ENCODE measurements at regions not wholly inside any gene's neighbourhood (a gene's known extent, or its start where the extent isn't known, plus 50 kb on each side); places are given as distances from the start of the nearest gene placed in this dataset.
A peak's percentile ranks its signal among the peaks of the same experiment; 100 is the strongest.
"Not testable (repeated sequence)": the region's sequence is repeated elsewhere in the genome, so short reads cannot be mapped to it uniquely, and the experiment has no call there.

DNA sequence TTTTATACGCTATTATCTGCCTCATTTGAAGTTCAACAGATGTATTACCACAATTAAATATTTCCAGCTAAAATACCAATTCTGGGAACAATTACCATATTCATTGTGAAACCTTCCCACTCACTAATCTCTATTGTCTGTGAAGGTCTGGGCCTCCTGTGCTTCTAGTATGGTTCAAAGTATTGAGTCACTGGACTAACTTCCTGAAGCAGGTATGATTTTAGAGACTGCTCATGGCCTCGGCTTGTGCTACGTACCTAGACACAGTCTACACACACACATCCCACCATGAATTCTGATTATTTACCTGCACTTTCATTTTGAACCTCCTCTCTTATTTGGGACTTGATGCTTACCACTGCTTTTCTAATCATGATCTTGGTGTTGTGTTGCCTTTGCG, 180.7 kb upstream of the EPHA4 start:
- no peak for DNase-seq

DNA sequence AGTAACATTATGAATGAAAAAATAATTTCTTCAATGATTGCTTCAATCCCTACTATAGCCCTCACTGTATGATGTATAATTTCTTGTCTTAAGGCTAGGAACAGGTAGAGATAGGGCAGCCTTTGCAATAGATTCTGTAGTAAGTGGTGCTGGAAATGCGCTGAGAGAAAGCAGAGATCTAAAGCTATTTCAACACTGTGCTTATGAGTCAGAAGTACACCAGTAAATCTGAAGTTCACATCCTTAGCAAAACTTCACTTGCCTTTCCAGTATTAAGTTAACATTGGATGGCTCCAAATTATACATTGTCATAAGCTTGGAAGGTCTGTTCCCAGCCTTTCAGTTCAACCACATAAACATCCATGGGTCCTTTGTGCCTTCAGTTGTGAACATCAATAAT, 178.2 kb upstream of the EPHA4 start:
- no peak for DNase-seq

DNA sequence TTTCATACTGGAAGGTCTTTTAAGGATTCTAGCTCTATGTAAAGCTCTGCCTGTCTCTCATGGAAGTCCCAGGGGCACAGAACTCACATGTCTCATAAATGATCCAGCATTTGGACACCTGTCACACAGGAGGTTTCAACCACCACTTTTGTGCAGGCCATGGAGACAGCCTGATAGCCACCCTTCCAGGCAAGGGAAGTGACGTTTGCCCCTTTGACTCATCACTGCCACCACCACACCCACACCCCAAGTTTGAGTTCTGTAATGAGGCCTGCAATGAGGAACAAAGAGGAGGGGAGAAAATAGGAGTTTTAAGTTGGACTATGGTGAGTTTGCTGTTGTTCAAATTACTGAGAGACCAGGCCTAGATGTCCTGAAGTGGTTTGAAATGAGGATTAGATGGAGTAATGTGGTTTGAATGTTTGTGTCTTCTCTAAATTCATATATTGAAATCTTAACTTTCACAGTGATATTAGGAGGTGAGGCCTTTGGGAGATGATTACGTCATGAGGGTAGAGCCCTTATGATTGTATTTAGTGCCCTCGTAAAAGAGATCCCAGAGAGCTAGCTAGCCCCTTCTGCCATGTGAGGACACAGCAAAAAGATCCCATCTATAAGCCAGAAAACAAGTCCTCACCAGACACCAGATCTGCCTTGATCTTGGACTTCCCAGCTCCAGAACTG, 175.3 kb upstream of the EPHA4 start:
- peak; percentile 7 for DNase-seq

- no peak for DNase-seq
Observed at GRCh38 chr2:221741496-221742211, 169.6 kb upstream of the EPHA4 start.

GRCh38 chr2:221731432-221732145, 159.5 kb upstream of the EPHA4 start:
- DNase-seq = no peak

GRCh38 chr2:221726894-221727513, 154.9 kb upstream of the EPHA4 start:
- no peak for DNase-seq

DNA sequence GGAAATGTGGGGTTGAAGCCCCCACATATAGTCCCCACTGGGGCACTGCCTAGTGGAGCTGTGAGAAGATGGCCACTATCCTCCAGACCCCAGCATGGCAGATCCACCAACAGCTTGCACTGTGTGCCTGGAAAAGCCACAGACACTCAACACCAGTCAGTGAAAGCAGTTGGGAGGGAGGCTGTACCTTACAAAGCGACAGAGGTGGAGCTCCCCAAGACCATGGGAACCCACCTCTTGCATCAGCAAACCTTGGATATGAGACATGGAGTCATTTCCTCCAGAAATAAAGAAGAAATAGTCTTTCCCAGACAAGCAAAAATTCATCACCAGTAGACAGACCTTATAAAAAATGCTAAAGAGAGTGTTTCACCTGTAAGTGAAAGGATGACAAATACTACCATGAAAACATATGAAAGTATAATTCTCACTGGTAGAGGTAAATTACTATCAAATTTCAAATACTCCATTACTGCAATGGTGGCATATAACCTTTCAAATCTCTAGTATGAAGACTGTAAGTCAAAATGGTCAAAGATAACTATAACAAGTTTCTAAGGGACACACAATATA, 152.6 kb upstream of the EPHA4 start:
- no peak for DNase-seq

DNA sequence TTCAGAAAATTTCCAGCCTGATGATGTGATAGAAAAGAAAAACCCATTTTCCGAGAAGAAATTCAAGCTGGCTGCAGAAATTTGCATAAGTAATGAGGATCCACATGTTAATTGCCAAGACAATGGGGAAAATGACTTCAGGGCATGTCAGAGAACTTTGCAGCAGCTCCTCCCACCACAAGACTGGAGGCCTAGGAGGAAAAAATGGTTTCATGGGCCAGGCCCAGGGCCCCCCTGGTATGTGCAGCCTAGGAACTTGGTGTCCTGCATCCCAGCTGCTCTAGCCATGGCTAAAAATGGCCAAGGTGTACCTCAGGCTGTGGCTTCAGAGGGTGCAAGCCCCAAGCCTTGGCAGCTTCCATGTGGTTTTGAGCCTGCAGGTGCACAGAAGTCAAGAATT, 152.0 kb upstream of the EPHA4 start:
- not testable (repeated sequence) for DNase-seq

DNA sequence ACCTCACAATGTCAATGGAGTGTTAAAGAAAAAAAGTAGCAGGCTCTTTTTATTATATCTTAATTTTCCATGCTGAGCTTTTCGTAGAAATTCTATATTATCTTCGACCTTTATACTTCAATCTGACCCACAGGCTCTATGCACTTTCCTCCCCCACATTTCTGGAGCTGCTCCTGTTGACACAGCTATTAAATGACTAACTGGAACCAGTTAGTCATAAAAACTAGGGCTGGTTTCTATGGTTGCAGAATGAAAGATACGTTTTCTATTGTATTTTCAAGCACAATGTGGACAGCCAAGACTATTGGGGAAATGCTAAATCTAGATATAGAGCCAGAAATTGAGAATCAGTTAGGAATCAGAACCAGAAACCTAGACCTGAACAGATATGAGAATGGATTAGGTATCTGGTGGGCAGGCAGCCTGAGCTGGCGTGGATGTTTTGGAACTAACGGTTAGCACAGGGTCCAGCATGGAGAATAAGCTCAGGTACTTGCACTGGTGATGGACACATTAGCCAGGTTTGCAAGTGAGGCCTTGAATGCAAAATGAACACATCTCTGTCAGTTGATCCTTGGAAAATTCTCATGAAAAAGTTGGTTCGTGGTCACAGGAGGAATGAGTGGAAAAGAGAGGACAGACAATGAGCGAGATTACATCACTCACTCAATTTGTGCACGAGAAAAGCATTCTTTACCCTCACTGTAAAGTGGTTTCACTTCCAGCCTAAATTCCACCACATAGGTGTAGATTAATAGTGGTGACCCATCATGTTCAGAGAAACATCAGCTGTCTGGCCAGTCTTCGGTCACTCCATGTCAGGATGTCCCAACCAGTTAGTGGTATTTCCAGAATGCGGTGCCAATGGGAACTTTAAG, 144.6 kb upstream of the EPHA4 start:
- no peak for DNase-seq

DNA sequence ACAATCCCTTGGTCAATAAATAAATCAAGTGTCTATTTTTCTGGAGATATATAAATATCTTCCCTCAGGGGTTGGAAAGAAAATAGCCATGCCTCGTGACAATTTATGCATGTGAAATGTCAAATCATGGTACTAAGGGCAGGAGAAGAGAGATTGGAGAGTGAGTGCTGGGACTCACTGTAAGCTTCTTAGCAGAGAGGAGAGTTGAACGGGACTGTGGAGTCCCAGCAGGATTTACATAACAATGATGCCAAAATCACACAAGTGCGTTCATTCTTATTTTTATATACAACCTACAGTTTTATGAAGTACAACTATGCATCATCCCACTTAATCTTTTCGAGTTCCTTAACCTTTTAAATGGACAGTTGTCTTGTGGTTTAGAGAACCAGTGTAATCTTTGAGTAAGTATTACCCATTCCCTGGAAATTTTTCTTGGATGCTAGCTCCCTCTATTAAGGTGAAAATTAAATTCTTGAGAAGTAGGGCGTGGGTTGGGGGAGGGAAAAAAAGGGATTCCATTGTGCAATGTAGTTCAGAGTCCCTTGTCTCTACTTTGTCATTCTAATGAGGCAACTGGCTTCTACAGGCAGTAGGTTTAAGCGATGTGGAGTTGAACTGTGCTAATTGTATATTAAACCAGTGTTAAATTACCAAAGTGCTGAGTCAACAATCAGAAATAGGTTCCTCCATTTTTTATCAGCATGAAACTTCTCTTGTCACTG, 143.6 kb upstream of the EPHA4 start:
- DNase-seq = no peak

- DNase-seq = no peak
Observed at GRCh38 chr2:221710744-221711143, 138.6 kb upstream of the EPHA4 start.

GRCh38 chr2:221708902-221709301, 136.8 kb upstream of the EPHA4 start:
- no peak for DNase-seq

- no peak for DNase-seq
Observed at GRCh38 chr2:221705185-221705877, 133.2 kb upstream of the EPHA4 start.

GRCh38 chr2:221704442-221704841, 132.3 kb upstream of the EPHA4 start:
- no peak for DNase-seq

- no peak for DNase-seq
Observed at GRCh38 chr2:221693365-221693764, 121.3 kb upstream of the EPHA4 start.

- DNase-seq = no peak
Observed at GRCh38 chr2:221691571-221691970, 119.5 kb upstream of the EPHA4 start.

DNA sequence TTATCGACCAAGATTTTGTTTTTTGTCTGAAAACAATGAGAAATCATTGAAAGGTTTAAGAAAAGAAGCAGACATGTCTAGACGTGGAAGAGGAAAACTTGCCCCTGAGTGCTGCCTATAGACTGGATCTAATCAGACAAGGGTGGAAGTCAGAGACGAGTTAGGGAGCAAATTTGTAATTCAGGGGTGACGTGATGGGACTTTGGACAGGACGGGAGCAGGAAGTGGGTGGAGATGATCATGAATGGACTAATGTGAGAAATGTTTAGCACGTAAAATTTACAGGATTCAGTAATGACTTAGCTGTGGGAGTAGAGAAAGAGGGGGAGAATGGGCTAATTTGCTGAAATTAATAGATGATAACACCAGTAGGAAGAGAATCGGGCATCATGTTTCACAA, 117.0 kb upstream of the EPHA4 start:
- DNase-seq = no peak

DNA sequence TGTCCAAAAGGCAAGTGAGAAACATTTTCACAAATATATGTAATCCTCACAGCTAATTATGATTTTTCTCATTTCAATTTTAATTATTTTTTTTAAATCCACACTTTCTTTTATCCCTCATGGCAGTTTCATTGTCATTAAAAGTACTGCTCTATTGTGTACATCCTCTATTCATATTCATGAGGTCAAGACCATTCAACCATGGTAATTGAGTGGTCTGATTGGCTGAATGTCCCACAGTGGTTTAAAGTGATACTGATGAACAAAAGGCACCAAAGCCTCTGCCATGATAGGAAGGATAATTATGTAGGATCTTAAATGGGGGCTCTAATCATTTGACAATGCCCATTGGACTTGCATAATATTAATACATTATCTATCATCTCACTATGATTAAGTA, 108.4 kb upstream of the EPHA4 start:
- no peak for DNase-seq

- DNase-seq = no peak
Observed at GRCh38 chr2:221677688-221678087, 105.6 kb upstream of the EPHA4 start.

- DNase-seq = no peak
Observed at GRCh38 chr2:221676566-221677172, 104.6 kb upstream of the EPHA4 start.

Measured in stimulated activated CD4-positive, alpha-beta T cell treated with anti-CD3 and anti-CD28 coated beads, Interleukin-15, amount 100 ng/mL, for 24 hours (primary cell).